Endothelial cell of umbilical vein (primary cell): ENCODE measurements at regions not wholly inside any gene's neighbourhood (a gene's known extent, or its start where the extent isn't known, plus 50 kb on each side); places are given as distances from the start of the nearest gene placed in this dataset.

Source experiments
- BruUV-seq: library from RNA; stranded (reverse); fragments of 400-500 nt; replicated peaks from 2 replicates; lab custom pipeline; 2021; lab: Mats Ljungman, UMichigan
- CTCF ChIA-PET: fragments of 300-600, 350-600 bp; sonication (Branson Sonifier 250); formaldehyde crosslinking; loops from one replicate; lab custom pipeline; 2021; ENCODE audit warnings: antibody characterized with exemption, inconsistent platforms; lab: Charles Lee
- POLR2A ChIA-PET: fragments of 300-600, 350-600 bp; sonication (Branson Sonifier 250); formaldehyde crosslinking; loops from one replicate; lab custom pipeline; 2021; ENCODE audit warnings: antibody characterized with exemption, inconsistent platforms; lab: Charles Lee
- DNase-seq: peaks from one replicate; pipeline ENCODE4 v3.0.0-alpha.2; 2011; ENCODE audit warnings: low read depth, low spot score
- FAIRE-seq: peaks from 2 replicates; lab custom pipeline; 2011; peaks lifted over from hg19 to GRCh38; lab: Jason Lieb, UNC
- H2AFZ ChIP-seq: 2 replicates; pipeline ENCODE4 v1.6.0; 2012; ENCODE audit warnings: low read depth, low read length, control low read depth, inconsistent platforms
- H3K27ac ChIP-seq: 2 replicates; pipeline ENCODE4 v1.5.1; 2011; ENCODE audit warnings: low read depth, mild to moderate bottlenecking, control low read depth, low read length, moderate library complexity; ENCODE audit not compliant: insufficient read depth
- H3K27me3 ChIP-seq, 2 experiments: 2 replicates each; pipeline versions ENCODE4 v1.6.0 to v1.6.1; 2011; ENCODE audit warnings: low read length in 2 of 2, mixed read lengths in 1 of 2; ENCODE audit not compliant: control insufficient read depth in 2 of 2, insufficient read depth in 2 of 2
- H3K36me3 ChIP-seq, 2 experiments: 2 replicates in 1 of 2; 3 replicates in 1 of 2; pipeline ENCODE4 v1.5.1; 2011; ENCODE audit warnings: low read length in 2 of 2, mild to moderate bottlenecking in 1 of 2, moderate library complexity in 1 of 2; ENCODE audit not compliant: control insufficient read depth in 2 of 2, insufficient read depth in 2 of 2; ENCODE audit errors: extremely low read depth in 1 of 2
- H3K4me1 ChIP-seq: 3 replicates; pipeline ENCODE4 v1.5.1; 2011; ENCODE audit warnings: mild to moderate bottlenecking, low read length; ENCODE audit not compliant: control insufficient read depth, insufficient read depth; ENCODE audit errors: extremely low read depth
- H3K4me2 ChIP-seq: 2 replicates; pipeline ENCODE4 v1.6.1; 2011; ENCODE audit warnings: low read length, control low read depth, mixed read lengths; ENCODE audit not compliant: insufficient read depth
- H3K4me3 ChIP-seq, 3 experiments: fragments of 200-600 bp in 1 of 3; sonication (generic), shearing (Covaris generic) in 1 of 3; replicated peaks in 1 of 3; 2 replicates each; pipeline ENCODE4 v1.5.1; 2011 to 2016; ENCODE audit warnings: control low read depth in 3 of 3, low read length in 3 of 3, mild to moderate bottlenecking in 2 of 3, inconsistent platforms in 1 of 3, low read depth in 1 of 3, moderate library complexity in 1 of 3; ENCODE audit not compliant: insufficient read depth in 1 of 3
- H3K79me2 ChIP-seq: 2 replicates; pipeline ENCODE4 v1.6.0; 2012; ENCODE audit warnings: low read length, inconsistent platforms; ENCODE audit not compliant: control insufficient read depth, insufficient read depth
- H3K9ac ChIP-seq: replicated peaks from 2 replicates; pipeline ENCODE3; 2011; ENCODE audit warnings: low read length, control low read depth; ENCODE audit not compliant: insufficient read depth; ENCODE audit errors: extremely low read depth
- H3K9me1 ChIP-seq: replicated peaks from 3 replicates; pipeline ENCODE4 v1.6.0; 2011; ENCODE audit warnings: mild to moderate bottlenecking, low read length; ENCODE audit not compliant: control insufficient read depth, insufficient read depth; ENCODE audit errors: extremely low read depth
- H3K9me3 ChIP-seq: replicated peaks from 2 replicates; pipeline ENCODE4 v1.5.1; 2012; ENCODE audit warnings: low read length, inconsistent platforms; ENCODE audit not compliant: control insufficient read depth, insufficient read depth
- H4K20me1 ChIP-seq: replicated peaks from 2 replicates; pipeline ENCODE3; 2011; ENCODE audit warnings: mild to moderate bottlenecking, low read length; ENCODE audit not compliant: control insufficient read depth, insufficient read depth; ENCODE audit errors: extremely low read depth
- CTCF ChIP-seq, 2 donors: IDR thresholded peaks; 1 replicate in 1 of 2; 2 replicates in 1 of 2; pipeline ENCODE4 v1.5.1; 2011; ENCODE audit warnings: low read length in 2 of 2, mild to moderate bottlenecking in 2 of 2, moderate library complexity in 2 of 2, control low read depth in 1 of 2, inconsistent platforms in 1 of 2, low read depth in 1 of 2; ENCODE audit not compliant: insufficient read depth in 1 of 2; ENCODE audit errors: extremely low read depth in 1 of 2
- EZH2 ChIP-seq: IDR thresholded peaks from 2 replicates; pipeline ENCODE4 v1.6.1; 2012; ENCODE audit warnings: borderline replicate concordance, low read depth, mild to moderate bottlenecking, moderate library complexity, low read length, inconsistent platforms; ENCODE audit not compliant: severe bottlenecking
- FOS ChIP-seq: IDR thresholded peaks from 2 replicates; pipeline ENCODE4 v1.6.1; 2011; ENCODE audit warnings: mild to moderate bottlenecking, low read length, moderate library complexity, borderline replicate concordance; ENCODE audit not compliant: insufficient read depth
- GATA2 ChIP-seq: IDR thresholded peaks from 2 replicates; pipeline ENCODE4 v1.7.0; 2011; ENCODE audit warnings: low read depth, mild to moderate bottlenecking, moderate library complexity, mixed read lengths, low read length; ENCODE audit not compliant: insufficient read length, insufficient read depth
- JUN ChIP-seq: IDR thresholded peaks from 2 replicates; pipeline ENCODE4 v1.6.1; 2011; ENCODE audit warnings: borderline replicate concordance, low read depth; ENCODE audit not compliant: insufficient read length, insufficient read depth
- MYC ChIP-seq: IDR thresholded peaks from one replicate; pipeline ENCODE4 v1.6.1; 2011; ENCODE audit warnings: mild to moderate bottlenecking, low read depth, low read length
- POLR2A ChIP-seq: IDR thresholded peaks from 2 replicates; pipeline ENCODE4 v1.6.1; 2012; ENCODE audit warnings: low read depth, mild to moderate bottlenecking, control low read depth, low read length
- POLR2AphosphoS5 ChIP-seq: IDR thresholded peaks from 2 replicates; pipeline ENCODE4 v1.6.1; 2012; ENCODE audit warnings: low read depth, mild to moderate bottlenecking, control low read depth, low read length, moderate library complexity; ENCODE audit not compliant: insufficient read depth
- dilution Hi-C: fragments of 300-500 bp; cut with MboI; formaldehyde crosslinking; loops from one replicate; pipeline ENCODE4 v1.15.0; 2019; ENCODE audit warnings: low sequenced_read_pairs; ENCODE audit not compliant: extremely low pct_ligation_motif_present
- intact Hi-C: fragments of 100-400 bp; cut with micrococcal nuclease; formaldehyde crosslinking; loops from one replicate; pipeline ENCODE4 v1.10.0; 2022
- TF ChIP-seq, protein P1 (sequence below): IDR thresholded peaks from 2 replicates; pipeline ENCODE4 v1.6.1; 2011; ENCODE audit not compliant: insufficient read depth, insufficient read length

- Histone ChIP-seq H3K4me1 (no peaks in the 10 kb centered on the region), H3K9me3 (no peaks in the 10 kb centered on the region), H4K20me1 (no peaks in the 10 kb centered on the region), H2AFZ (no peak overlapping the region), H3K4me3 (no peak overlapping the region), H3K79me2 (no peaks in the 10 kb centered on the region), H3K9me1 (no peaks in the 10 kb centered on the region), H3K27ac (no peak overlapping the region), H3K4me2 (no peak overlapping the region), H3K9ac (no peak overlapping the region), H3K36me3 (no peaks in the 10 kb centered on the region), H3K27me3 (peaks cover 15 to 34% of the 10 kb centered on the region in 2 experiments)
- CTCF ChIA-PET = no interaction called here
- intact Hi-C loops = loop anchor here (5.0 kb wide), 1 partner anchor 300 kb away; no protein-coding TSS in a partner anchor
- TF ChIP-seq EZH2 = no peak
- TF ChIP-seq, protein P1, sequence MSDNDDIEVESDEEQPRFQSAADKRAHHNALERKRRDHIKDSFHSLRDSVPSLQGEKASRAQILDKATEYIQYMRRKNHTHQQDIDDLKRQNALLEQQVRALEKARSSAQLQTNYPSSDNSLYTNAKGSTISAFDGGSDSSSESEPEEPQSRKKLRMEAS = no peak
- TF ChIP-seq MYC = no peak
- TF ChIP-seq POLR2AphosphoS5 = no peak
- no peak for TF ChIP-seq FOS
- TF ChIP-seq POLR2A = no peak
- no peak for TF ChIP-seq CTCF (IDR thresholded peaks at IDR 0.05; ENCODE audit: extremely low read depth in 1 of 2, insufficient read depth in 1 of 2, low read depth in 1 of 2, low read length in 2 of 2)
- TF ChIP-seq JUN = no peak
- no peak for TF ChIP-seq GATA2
- FAIRE-seq (no peak), DNase-seq (no peak)
- POLR2A ChIA-PET = no interaction called here
- dilution Hi-C loops = no loop called here
- no TSS peak for BruUV-seq
Observed at GRCh38 chr18:2237706-2238105, 333.6 kb downstream of the METTL4 start.
